HUES64 (cell line): ENCODE measurements at regions not wholly inside any gene's neighbourhood (a gene's known extent, or its start where the extent isn't known, plus 50 kb on each side); places are given as distances from the start of the nearest gene placed in this dataset.
A peak's percentile ranks its signal among the peaks of the same experiment; 100 is the strongest.

ENCODE experiments used
- H3K27ac ChIP-seq: 2 replicates; pipeline ENCODE4 v1.7.0; 2013; ENCODE audit warnings: low read depth, low read length, inconsistent platforms
- H3K27me3 ChIP-seq: 2 replicates; pipeline ENCODE4 v1.6.1; 2013; ENCODE audit warnings: mild to moderate bottlenecking, low read length; ENCODE audit not compliant: insufficient read depth
- H3K36me3 ChIP-seq: 2 replicates; pipeline ENCODE4 v1.6.1; 2013; ENCODE audit warnings: mild to moderate bottlenecking, low read length; ENCODE audit not compliant: insufficient read depth
- H3K4me1 ChIP-seq: 2 replicates; pipeline ENCODE4 v1.6.1; 2013; ENCODE audit warnings: mild to moderate bottlenecking, low read length, moderate library complexity; ENCODE audit not compliant: insufficient read depth
- H3K4me3 ChIP-seq: 2 replicates; pipeline ENCODE4 v1.5.1; 2013; ENCODE audit warnings: mild to moderate bottlenecking, low read length, moderate library complexity
- H3K9ac ChIP-seq: 2 replicates; pipeline ENCODE4 v1.6.1; 2013; ENCODE audit warnings: mild to moderate bottlenecking, low read depth, low read length
- H3K9me3 ChIP-seq: 2 replicates; pipeline ENCODE4 v1.6.1; 2013; ENCODE audit warnings: low read depth, low read length; ENCODE audit not compliant: insufficient read depth
- WGBS: fragments of 150-250, 120-280 bp; methylation state at CpG from one replicate; pipeline ENCODE4 v1.1.7; 2013; ENCODE audit warnings: missing lambda C conversion rate; 5-methylcytosine and 5-hydroxymethylcytosine counted together

DNA sequence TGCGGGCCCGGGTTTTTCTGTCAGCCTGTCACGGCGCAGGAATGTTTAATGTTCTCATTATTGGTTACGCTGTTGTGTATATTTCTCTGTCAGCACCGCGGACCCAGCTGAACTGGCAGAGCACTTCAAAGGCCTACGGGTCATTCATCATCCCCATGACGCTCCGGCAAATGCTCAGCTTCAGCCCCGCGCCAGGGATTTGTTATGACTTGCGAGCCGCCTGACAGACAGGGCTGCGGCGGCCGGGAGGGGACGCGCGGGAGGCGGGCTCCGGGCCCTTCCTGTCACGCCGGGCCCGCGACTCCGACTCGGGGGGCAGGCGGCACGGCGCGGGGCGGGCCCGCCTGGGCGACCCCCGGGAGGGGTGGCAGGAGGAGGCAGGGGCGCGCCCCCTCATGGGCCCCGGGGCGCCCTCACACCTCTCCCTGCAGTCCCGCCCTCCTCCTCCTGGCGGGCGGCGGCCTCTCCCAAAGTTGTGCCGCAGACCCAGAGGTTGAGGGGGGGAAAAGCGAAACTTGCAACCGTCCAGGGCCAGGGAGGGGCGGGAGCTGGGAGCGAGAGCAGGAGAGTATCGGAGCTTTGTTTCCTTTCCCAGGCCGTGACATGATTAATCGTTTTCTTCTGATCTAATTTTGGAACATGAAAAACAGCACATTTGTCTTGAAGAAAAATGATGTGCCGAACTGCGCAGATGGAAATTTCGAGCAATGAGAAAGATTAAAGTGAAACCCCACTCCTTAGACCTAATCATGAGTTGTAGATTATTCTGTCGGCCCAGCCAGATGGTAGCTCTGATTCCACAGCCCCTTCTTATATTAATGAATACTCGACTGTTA lies 59.3 kb upstream of the COMTD1 start:
- Histone ChIP-seq H3K27me3 (peaks cover 57% of the 10 kb centered on the region), H3K9ac (0 out of 2 replicates have a peak overlapping the region, but pooled peaks have one; percentile 5), H3K27ac (no peak overlapping the region), H3K36me3 (no peaks in the 10 kb centered on the region), H3K9me3 (no peaks in the 10 kb centered on the region), H3K4me1 (0 out of 2 replicates have a peak, but pooled peaks cover 3% of the 10 kb centered on the region), H3K4me3 (peak overlapping the region; percentile 59)
- 6% methylated on average over 55 of the region's 57 CpGs for WGBS

DNA sequence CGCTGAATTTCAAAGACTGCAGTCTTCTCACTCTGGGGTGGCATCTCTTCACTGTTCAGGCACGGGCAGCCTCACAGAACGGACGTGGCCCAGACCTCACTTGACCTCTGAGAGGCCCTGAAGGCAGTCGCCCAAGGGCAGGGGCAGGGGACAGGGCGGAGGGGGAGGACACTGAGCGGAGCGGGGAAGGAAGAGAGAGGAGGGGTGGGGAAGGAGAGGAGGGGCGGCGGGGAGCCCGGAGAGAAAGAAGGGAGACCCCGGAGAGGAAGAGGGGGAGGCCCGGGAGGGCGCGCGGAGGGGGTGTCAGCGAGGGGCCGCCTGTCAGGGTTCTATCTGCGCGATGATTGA lies 58.7 kb upstream of the COMTD1 start:
- Histone ChIP-seq H3K9ac (no peak overlapping the region), H3K9me3 (no peaks in the 10 kb centered on the region), H3K36me3 (no peaks in the 10 kb centered on the region), H3K4me3 (peak overlapping the region; percentile 59), H3K27ac (no peak overlapping the region), H3K27me3 (peaks cover 57% of the 10 kb centered on the region), H3K4me1 (0 out of 2 replicates have a peak, but pooled peaks cover 3% of the 10 kb centered on the region)
- 6% methylated on average over 20 of the region's 20 CpGs for WGBS

DNA sequence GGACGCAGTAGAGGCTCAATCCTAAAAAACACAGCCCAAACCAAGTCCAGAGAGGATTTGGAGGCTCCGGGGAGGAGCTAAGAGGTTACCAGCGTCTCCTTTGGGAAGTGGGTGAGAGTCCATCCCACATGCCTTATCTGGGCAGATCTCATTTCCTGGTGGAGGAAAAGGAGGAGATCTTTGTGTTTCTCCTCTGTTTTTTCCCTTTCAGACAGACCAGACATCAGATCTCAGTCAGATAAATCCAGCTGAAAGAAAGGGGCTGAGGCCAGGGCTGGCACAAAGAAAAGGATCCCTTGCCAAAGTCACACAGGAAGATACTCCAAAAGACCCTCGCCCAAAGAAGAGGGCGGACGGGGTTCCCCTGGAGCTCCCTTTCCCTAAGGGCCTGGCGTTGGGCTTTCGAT lies 58.3 kb upstream of the COMTD1 start:
- Histone ChIP-seq H3K9me3 (no peaks in the 10 kb centered on the region), H3K36me3 (no peaks in the 10 kb centered on the region), H3K27me3 (peaks cover 57% of the 10 kb centered on the region), H3K4me1 (0 out of 2 replicates have a peak, but pooled peaks cover 3% of the 10 kb centered on the region), H3K27ac (no peak overlapping the region), H3K4me3 (no peak overlapping the region), H3K9ac (no peak overlapping the region)
- WGBS, result 68% methylated on average over 7 of the region's 8 CpGs

DNA sequence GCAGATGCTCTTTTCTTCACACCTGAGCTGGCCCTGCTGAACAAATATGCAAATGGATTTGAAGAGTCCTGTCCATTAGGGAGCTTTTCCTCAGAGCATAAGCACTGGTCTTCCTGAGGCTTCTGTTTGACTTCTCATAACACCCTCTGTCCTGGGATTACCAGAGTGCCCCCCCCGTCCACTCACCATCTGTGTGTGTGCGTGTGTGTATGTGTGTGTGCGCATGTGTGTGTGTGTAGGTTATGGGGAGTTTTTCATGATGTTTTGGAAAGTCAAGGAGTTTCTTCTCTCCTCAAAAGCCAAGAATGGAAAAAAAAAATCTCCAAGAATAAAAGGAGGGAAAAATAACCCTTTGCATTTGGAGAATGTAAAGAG lies 57.7 kb upstream of the COMTD1 start:
- no peak overlapping the region for H3K4me3 ChIP-seq
- H3K9ac ChIP-seq, result no peak overlapping the region
- H3K4me1 ChIP-seq, result 0 out of 2 replicates have a peak, but pooled peaks cover 3% of the 10 kb centered on the region
- no peak overlapping the region for H3K27ac ChIP-seq
- no CpG with 5 or more reads among the region's 3 CpGs for WGBS
- no peaks in the 10 kb centered on the region for H3K36me3 ChIP-seq
- H3K9me3 ChIP-seq, result no peaks in the 10 kb centered on the region
- H3K27me3 ChIP-seq, result peaks cover 57% of the 10 kb centered on the region

DNA sequence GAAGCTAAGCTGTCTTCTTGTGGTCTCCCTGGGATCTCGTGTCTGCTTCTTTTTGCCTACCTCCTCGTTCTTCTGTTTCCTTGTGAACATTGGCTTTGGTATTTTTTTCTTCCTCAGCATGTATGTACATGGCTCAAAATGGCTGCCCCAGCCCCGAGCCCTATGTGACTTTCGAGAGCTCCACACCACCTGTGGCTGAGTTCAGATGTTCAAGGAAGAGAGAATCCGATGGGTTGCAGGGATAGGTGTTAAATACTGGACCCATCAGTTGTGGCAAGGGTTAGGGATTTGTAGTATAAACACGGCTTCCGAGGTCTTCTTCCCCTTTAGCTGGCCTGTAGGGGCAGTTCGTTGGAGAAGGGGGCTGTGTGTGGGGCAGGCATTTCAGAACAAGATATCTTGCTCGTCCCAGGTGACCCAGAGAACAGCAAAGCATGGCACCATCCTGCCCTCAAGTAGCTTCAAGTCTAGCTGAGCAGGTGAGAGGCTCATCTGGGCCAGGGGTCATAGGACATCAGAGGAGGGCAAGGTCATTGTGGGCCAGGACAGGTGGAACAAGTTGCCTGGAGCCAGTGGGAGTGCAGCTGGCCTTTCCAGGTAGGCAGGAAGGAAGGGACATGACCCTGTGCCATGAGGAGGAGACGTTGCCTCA lies 57.2 kb upstream of the COMTD1 start:
- 93% methylated on average over 10 of the region's 10 CpGs for WGBS
- Histone ChIP-seq H3K27me3 (peaks cover 57% of the 10 kb centered on the region), H3K36me3 (no peaks in the 10 kb centered on the region), H3K4me3 (no peak overlapping the region), H3K9ac (no peak overlapping the region), H3K4me1 (0 out of 2 replicates have a peak, but pooled peaks cover 3% of the 10 kb centered on the region), H3K27ac (no peak overlapping the region), H3K9me3 (no peaks in the 10 kb centered on the region)

DNA sequence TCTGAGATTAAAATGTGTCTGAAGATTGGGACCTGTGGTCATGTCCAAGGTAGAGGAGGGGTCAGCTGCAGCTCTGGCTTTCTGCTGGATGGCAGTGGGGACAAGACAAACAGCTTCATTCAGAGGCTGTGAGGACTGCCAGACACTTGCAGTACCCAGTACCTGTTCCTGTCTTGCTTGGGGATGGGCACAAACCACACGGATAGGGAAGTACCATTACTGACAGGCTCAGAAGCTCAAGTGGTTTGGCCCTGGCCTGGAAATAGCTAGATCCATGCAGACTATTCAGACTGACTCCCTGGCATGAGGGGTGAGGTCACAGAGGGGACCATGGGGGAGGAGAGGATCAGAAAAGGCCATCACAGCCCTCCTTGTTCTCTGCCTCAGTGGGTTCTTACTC lies 56.0 kb upstream of the COMTD1 start:
- no peaks in the 10 kb centered on the region for H3K36me3 ChIP-seq
- H3K9ac ChIP-seq, result no peak overlapping the region
- 0 out of 2 replicates have a peak, but pooled peaks cover 3% of the 10 kb centered on the region for H3K4me1 ChIP-seq
- no peak overlapping the region for H3K27ac ChIP-seq
- peaks cover 49% of the 10 kb centered on the region for H3K27me3 ChIP-seq
- H3K4me3 ChIP-seq, result no peak overlapping the region
- no peaks in the 10 kb centered on the region for H3K9me3 ChIP-seq
- 82% methylated on average over 1 of the region's 1 CpG for WGBS

DNA sequence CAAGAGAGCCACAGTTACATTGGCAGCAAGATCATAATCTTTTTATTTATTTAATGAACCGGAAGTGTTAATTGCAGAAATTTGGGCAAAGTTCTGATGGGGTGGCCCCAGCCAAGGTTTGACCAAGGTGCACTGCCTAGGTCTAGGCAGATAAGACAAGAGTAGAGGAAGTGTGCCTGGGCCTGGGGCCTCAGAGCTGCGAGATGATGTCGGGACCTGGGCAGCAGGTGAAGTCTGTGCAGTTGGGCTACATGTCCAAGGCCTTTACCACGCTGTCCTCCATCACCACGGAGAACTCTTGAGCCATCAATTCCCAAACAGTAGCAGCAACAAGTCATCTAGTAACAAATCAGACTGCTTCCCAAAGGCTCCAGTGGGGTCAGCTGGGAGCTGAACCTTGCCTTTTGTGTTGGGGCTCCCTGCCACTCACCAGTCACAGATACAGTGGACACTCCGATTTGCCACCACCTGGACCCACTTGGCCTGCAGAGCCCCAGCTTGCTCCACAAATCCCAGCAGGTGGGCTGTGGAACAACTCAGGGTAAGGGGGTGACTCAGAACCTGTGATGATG lies 52.5 kb upstream of the COMTD1 start:
- Histone ChIP-seq H3K4me1 (no peaks in the 10 kb centered on the region), H3K9me3 (no peaks in the 10 kb centered on the region), H3K4me3 (no peak overlapping the region), H3K27me3 (peaks cover 13% of the 10 kb centered on the region), H3K36me3 (no peaks in the 10 kb centered on the region), H3K27ac (no peak overlapping the region), H3K9ac (no peak overlapping the region)
- WGBS, result 90% methylated on average over 6 of the region's 6 CpGs

DNA sequence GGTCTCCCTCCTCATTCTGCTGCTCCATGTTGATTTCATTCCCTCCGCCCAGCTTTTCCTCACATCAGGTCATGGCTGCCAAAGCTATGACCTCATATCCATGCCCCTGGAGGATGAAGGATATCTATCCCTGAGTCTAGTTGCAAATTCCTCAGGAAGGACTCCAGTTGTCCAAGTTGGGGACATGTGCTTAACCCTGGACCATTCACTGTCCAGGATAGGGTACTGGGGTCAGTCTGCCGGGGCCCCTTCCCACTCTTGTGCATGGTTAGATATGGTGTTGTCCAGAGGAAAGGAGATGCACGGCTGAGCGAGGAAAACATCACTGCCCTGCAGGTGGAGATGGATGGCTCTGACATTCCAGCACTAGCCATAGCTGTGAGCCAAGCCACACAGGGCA lies 51.9 kb upstream of the COMTD1 start:
- Histone ChIP-seq H3K9me3 (no peaks in the 10 kb centered on the region), H3K9ac (no peak overlapping the region), H3K36me3 (no peaks in the 10 kb centered on the region), H3K4me1 (no peaks in the 10 kb centered on the region), H3K4me3 (no peak overlapping the region), H3K27ac (no peak overlapping the region), H3K27me3 (peaks cover 12% of the 10 kb centered on the region)
- WGBS, result 93% methylated on average over 4 of the region's 4 CpGs

DNA sequence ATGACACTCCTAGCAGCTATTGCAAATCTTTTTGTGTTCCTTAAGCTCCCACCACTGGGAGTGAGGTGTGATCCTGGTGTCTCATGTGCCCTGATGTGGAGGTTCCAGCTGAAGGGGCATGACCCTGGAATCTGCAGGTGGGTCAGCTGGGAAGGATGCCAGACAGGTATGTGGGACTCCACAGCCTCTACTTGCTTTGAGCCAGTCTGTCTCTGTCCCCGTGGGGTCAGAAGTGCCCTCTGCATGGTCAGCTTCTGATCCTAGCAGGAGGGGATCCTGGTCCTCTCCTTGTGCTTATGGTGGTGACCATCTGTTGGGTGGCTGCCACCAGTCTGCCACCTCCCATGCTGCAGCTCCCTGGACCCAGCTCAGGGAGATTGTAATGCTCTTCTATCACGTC lies 51.1 kb upstream of the COMTD1 start:
- H3K9me3 ChIP-seq, result no peaks in the 10 kb centered on the region
- no peak overlapping the region for H3K9ac ChIP-seq
- H3K36me3 ChIP-seq, result no peaks in the 10 kb centered on the region
- H3K4me1 ChIP-seq, result no peaks in the 10 kb centered on the region
- 90% methylated on average over 2 of the region's 2 CpGs for WGBS
- no peak overlapping the region for H3K27ac ChIP-seq
- peaks cover 6% of the 10 kb centered on the region; the same call in 1 of the 2 replicates for H3K27me3 ChIP-seq
- no peak overlapping the region for H3K4me3 ChIP-seq
